Motor neuron (in vitro differentiated cells): ENCODE measurements at regions not wholly inside any gene's neighbourhood (a gene's known extent, or its start where the extent isn't known, plus 50 kb on each side); places are given as distances from the start of the nearest gene placed in this dataset.

Experiments used
- ATAC-seq, 8 experiments: fragments of 200-7000 bp; cut with Tn5 transposase; replicated peaks in 6 of 8; 2 replicates each; pipeline ENCODE4 v1.8.0; 2021; ENCODE audit warnings: mild to moderate bottlenecking in 8 of 8, moderate library complexity in 8 of 8
- H3K27ac ChIP-seq, 2 donors: fragments of 250-450 bp; sonication (Bioruptor Pico); 2 replicates each; pipeline ENCODE4 v1.9.0; 2021; ENCODE audit warnings: antibody characterized with exemption in 2 of 2, mild to moderate bottlenecking in 2 of 2, moderate library complexity in 1 of 2
- H3K4me1 ChIP-seq, 2 donors: fragments of 250-450 bp; sonication (Bioruptor Pico); replicated peaks in 1 of 2; 2 replicates each; pipeline ENCODE4 v1.6.1; 2021; ENCODE audit warnings: antibody characterized with exemption in 2 of 2, mild to moderate bottlenecking in 2 of 2, moderate library complexity in 1 of 2
- H3K4me3 ChIP-seq, 5 donors: fragments of 250-450 bp; sonication (Bioruptor Pico); 2 replicates each; pipeline ENCODE4 v1.9.0; 2021; ENCODE audit warnings: antibody characterized with exemption in 5 of 5, mild to moderate bottlenecking in 5 of 5, moderate library complexity in 4 of 5
- WGBS, 10 experiments: fragments of 450-650 bp; shearing (Covaris generic); methylation state at CpG; one replicate each; pipeline ENCODE4 v1.0.0; 2022; 5-methylcytosine and 5-hydroxymethylcytosine counted together
- in situ Hi-C, 9 experiments: fragments of 400-800 bp; cut with MboI; loops; one replicate each; pipeline ENCODE4 v1.15.0; 2021; ENCODE audit warnings: low sequenced_read_pairs in 9 of 9, low pct_unique_long_range_greater_than_20kb in 2 of 9; ENCODE audit not compliant: unreplicated experiment in 9 of 9

GRCh38 chr3:130621824-130622223 lies 104.8 kb downstream of the COL6A6 start:
- in situ Hi-C loops, result no loop called here
- WGBS, 10 experiments, result 0 to 81% (median 49%) methylated on average over 1 to 3 of the region's 3 CpGs; no CpG with 5 or more reads in 2 of the 10 experiments
- Histone ChIP-seq H3K27ac (no peak overlapping the region), H3K4me1 (no peaks in the 10 kb centered on the region), H3K4me3 (no peak overlapping the region)
- no peak for ATAC-seq

GRCh38 chr3:130626049-130626448 lies 109.1 kb downstream of the COL6A6 start:
- peak in 2 of 8 experiments; percentile 82 to 86 for ATAC-seq
- Histone ChIP-seq H3K4me1 (no peaks in the 10 kb centered on the region), H3K27ac (no peak overlapping the region), H3K4me3 (no peak overlapping the region)
- in situ Hi-C loops, result no loop called here
- 0 to 79% (median 70%) methylated on average over 1 to 2 of the region's 2 CpGs; no CpG with 5 or more reads in 3 of the 10 experiments for WGBS, 10 experiments

GRCh38 chr3:130627143-130627855 lies 110.3 kb downstream of the COL6A6 start:
- in situ Hi-C loops, result no loop called here
- H3K27ac ChIP-seq, result no peak overlapping the region
- no peak overlapping the region for H3K4me3 ChIP-seq
- H3K4me1 ChIP-seq, result no peaks in the 10 kb centered on the region
- WGBS, 10 experiments, result 44 to 93% (median 70%) methylated on average over 1 to 4 of the region's 4 CpGs; no CpG with 5 or more reads in 1 of the 10 experiments
- ATAC-seq, result no peak

GRCh38 chr3:130627882-130628281 lies 110.9 kb downstream of the COL6A6 start:
- in situ Hi-C loops, result no loop called here

More at GRCh38 chr3:130627882-130628281, 110.9 kb downstream of the COL6A6 start:
- WGBS, 10 experiments, result 0 to 100% (median 56%) methylated on average over 1 of the region's 1 CpG; no CpG with 5 or more reads in 2 of the 10 experiments
- no peak for ATAC-seq
- H3K27ac ChIP-seq, result no peak overlapping the region
- no peak overlapping the region for H3K4me3 ChIP-seq
- H3K4me1 ChIP-seq, result no peaks in the 10 kb centered on the region
